PC-9 (cell line): ENCODE measurements at regions not wholly inside any gene's neighbourhood (a gene's known extent, or its start where the extent isn't known, plus 50 kb on each side); places are given as distances from the start of the nearest gene placed in this dataset.

Experiments used
- EZH2 ChIP-seq: fragments of 200-600 bp; sonication (generic); IDR thresholded peaks from 2 replicates; pipeline ENCODE4 v1.8.0; 2017; ENCODE audit warnings: antibody characterized with exemption, low read depth
- TF ChIP-seq, protein P1 (sequence below): fragments of 200-600 bp; sonication (generic); conservative IDR thresholded peaks from 2 replicates; pipeline ENCODE4 v1.6.1; 2017; ENCODE audit warnings: mixed run types, antibody characterized with exemption, mild to moderate bottlenecking, moderate library complexity

DNA sequence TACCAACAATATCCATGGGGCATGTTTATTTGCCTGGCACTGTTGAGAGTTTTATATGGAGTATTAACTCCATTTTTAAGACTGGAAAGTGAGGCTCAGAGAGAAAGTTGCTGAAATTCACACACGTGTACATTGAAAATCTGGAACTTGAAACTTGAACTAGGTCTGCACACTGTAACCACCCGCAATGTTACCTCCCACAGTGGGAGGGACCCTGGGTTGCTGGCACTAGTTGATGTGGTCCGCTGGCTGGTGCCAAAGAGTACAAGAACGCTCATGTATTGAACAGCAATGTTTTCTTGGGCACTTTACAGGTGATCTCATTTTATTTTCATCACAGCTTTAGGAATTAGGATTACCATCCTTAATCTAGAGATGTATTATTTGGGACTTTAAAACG lies 253.2 kb downstream of the INHBA start:
- TF ChIP-seq EZH2 = no peak
- TF ChIP-seq, protein P1, sequence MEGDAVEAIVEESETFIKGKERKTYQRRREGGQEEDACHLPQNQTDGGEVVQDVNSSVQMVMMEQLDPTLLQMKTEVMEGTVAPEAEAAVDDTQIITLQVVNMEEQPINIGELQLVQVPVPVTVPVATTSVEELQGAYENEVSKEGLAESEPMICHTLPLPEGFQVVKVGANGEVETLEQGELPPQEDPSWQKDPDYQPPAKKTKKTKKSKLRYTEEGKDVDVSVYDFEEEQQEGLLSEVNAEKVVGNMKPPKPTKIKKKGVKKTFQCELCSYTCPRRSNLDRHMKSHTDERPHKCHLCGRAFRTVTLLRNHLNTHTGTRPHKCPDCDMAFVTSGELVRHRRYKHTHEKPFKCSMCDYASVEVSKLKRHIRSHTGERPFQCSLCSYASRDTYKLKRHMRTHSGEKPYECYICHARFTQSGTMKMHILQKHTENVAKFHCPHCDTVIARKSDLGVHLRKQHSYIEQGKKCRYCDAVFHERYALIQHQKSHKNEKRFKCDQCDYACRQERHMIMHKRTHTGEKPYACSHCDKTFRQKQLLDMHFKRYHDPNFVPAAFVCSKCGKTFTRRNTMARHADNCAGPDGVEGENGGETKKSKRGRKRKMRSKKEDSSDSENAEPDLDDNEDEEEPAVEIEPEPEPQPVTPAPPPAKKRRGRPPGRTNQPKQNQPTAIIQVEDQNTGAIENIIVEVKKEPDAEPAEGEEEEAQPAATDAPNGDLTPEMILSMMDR = no peak
